Endothelial cell of umbilical vein (primary cell): ENCODE measurements at regions not wholly inside any gene's neighbourhood (a gene's known extent, or its start where the extent isn't known, plus 50 kb on each side); places are given as distances from the start of the nearest gene placed in this dataset.

Experiments used
- EZH2 ChIP-seq: IDR thresholded peaks from 2 replicates; pipeline ENCODE4 v1.6.1; 2012; ENCODE audit warnings: borderline replicate concordance, low read depth, mild to moderate bottlenecking, moderate library complexity, low read length, inconsistent platforms; ENCODE audit not compliant: severe bottlenecking
- GATA2 ChIP-seq: IDR thresholded peaks from 2 replicates; pipeline ENCODE4 v1.7.0; 2011; ENCODE audit warnings: low read depth, mild to moderate bottlenecking, moderate library complexity, mixed read lengths, low read length; ENCODE audit not compliant: insufficient read length, insufficient read depth
- MAX ChIP-seq: IDR thresholded peaks from 2 replicates; pipeline ENCODE4 v1.6.1; 2011; ENCODE audit not compliant: insufficient read depth, insufficient read length
- POLR2A ChIP-seq: IDR thresholded peaks from 2 replicates; pipeline ENCODE4 v1.6.1; 2012; ENCODE audit warnings: low read depth, mild to moderate bottlenecking, control low read depth, low read length
- POLR2AphosphoS5 ChIP-seq: IDR thresholded peaks from 2 replicates; pipeline ENCODE4 v1.6.1; 2012; ENCODE audit warnings: low read depth, mild to moderate bottlenecking, control low read depth, low read length, moderate library complexity; ENCODE audit not compliant: insufficient read depth
- TF ChIP-seq, protein P1 (sequence below), 2 donors: IDR thresholded peaks; 1 replicate in 1 of 2; 2 replicates in 1 of 2; pipeline ENCODE4 v1.5.1; 2011; ENCODE audit warnings: low read length in 2 of 2, mild to moderate bottlenecking in 2 of 2, moderate library complexity in 2 of 2, control low read depth in 1 of 2, inconsistent platforms in 1 of 2, low read depth in 1 of 2; ENCODE audit not compliant: insufficient read depth in 1 of 2; ENCODE audit errors: extremely low read depth in 1 of 2

DNA sequence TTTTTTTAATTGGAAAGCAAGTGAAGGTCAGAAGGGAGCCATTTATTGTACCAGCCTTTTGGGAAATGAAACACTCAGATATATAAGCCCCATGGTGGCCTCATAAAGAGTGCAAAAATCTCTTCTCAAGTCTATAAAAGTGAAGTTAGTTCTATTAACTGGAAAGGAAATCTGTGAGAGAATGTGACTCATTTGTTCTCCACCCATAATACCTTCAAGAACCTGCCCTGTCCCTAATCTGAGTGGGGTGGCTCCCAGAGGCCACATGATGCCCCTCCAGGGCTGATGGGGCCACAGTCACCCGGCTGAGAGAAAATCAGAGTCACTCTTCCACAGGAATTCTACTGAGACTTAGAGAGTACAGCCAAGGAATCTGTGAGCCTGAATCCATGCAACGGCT lies 65.8 kb upstream of the SERP2 start:
- TF ChIP-seq, protein P1, sequence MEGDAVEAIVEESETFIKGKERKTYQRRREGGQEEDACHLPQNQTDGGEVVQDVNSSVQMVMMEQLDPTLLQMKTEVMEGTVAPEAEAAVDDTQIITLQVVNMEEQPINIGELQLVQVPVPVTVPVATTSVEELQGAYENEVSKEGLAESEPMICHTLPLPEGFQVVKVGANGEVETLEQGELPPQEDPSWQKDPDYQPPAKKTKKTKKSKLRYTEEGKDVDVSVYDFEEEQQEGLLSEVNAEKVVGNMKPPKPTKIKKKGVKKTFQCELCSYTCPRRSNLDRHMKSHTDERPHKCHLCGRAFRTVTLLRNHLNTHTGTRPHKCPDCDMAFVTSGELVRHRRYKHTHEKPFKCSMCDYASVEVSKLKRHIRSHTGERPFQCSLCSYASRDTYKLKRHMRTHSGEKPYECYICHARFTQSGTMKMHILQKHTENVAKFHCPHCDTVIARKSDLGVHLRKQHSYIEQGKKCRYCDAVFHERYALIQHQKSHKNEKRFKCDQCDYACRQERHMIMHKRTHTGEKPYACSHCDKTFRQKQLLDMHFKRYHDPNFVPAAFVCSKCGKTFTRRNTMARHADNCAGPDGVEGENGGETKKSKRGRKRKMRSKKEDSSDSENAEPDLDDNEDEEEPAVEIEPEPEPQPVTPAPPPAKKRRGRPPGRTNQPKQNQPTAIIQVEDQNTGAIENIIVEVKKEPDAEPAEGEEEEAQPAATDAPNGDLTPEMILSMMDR (IDR thresholded peaks at IDR 0.05; ENCODE audit: extremely low read depth in 1 of 2, insufficient read depth in 1 of 2, low read depth in 1 of 2, low read length in 2 of 2): no peak
- TF ChIP-seq POLR2AphosphoS5 (no peak), MAX (no peak), EZH2 (no peak), POLR2A (no peak), GATA2 (no peak)
